HFF-Myc (cell line): ENCODE measurements at regions not wholly inside any gene's neighbourhood (a gene's known extent, or its start where the extent isn't known, plus 50 kb on each side); places are given as distances from the start of the nearest gene placed in this dataset.

Experiments used
- DNase-seq: peaks from one replicate; pipeline ENCODE4 v3.0.0-alpha.2; 2011; ENCODE audit warnings: low read depth; ENCODE audit errors: extremely low read depth
- H3K4me3 ChIP-seq: replicated peaks from 2 replicates; pipeline ENCODE4 v1.5.1; 2011; ENCODE audit warnings: low read depth, mild to moderate bottlenecking, control low read depth, low read length
- CTCF ChIP-seq: IDR thresholded peaks from 2 replicates; pipeline ENCODE4 v1.5.1; 2012; ENCODE audit warnings: mild to moderate bottlenecking, low read depth, low read length, control low read depth; ENCODE audit errors: missing control alignments

DNA sequence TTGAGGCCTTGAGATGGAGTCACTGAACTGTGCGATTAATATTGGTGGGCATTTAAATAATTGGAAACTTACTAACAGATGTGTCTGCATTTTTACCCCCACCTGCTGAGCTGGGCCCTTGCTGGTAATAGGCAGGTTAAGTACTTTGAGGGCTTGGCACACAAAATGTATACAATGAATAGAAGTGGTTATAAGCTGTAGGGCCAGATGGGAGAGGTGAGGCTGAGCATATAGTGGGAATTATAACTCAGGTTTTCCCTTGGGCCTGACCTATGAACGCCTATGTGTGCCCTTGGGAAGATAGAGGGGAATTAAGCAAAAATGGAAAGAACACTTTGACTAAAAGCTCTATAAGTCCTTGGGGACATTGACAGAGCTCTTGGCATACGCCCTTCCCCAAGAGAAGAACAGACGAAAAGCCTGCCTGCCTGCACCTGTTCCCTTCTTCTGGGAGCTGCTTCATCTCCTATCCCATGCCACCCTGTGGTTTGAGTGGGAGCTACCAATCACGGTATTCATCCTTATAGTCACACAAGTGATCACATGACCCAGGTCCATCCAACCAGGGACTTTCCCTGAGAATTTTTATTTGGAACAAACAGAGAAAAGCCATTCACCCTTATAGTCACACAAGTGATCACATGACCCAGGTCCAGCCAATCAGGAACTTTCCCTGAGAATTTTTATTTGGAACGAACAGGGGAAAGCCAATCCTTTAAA lies 260.7 kb upstream of the CSF3R start:
- no peak for TF ChIP-seq CTCF
- no peak for DNase-seq
- H3K4me3 ChIP-seq: no peak overlapping the region

GRCh38 chr1:36741066-36741465 lies 258.4 kb upstream of the CSF3R start:
- DNase-seq: no peak
- H3K4me3 ChIP-seq: no peak overlapping the region
- TF ChIP-seq CTCF: no peak

GRCh38 chr1:36740446-36740845 lies 257.7 kb upstream of the CSF3R start:
- no peak for DNase-seq
- TF ChIP-seq CTCF: no peak
- no peak overlapping the region for H3K4me3 ChIP-seq

DNA sequence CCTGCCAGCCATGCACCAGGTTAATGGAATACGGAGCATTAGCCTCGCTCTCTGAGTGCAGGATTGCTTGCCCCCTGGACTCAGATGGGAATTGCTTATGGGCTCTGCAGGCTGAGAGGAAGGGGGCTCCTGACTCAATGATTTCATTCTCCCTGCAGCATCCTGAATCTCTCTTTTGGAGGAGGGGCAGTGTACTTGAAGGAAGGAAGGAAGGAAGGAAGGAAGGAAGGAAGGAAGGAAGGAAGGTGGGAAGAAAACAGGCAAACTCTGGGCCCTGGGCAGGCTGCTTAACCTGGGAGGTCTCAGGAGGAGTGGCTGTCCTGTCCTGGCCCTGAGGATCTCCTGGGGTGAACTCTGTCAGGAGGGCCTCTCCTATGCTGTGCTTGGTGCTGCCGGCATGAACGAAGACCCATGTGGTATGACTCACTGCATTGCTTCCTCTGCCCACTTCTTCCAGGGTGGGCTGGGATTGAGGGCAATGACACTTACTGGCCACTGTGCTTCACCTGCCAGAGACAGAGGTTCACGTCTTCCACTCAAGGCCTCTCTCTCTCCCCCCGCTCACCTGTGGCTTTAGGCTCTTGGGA lies 257.1 kb upstream of the CSF3R start:
- DNase-seq: no peak
- TF ChIP-seq CTCF: no peak

GRCh38 chr1:36738245-36738644 lies 255.5 kb upstream of the CSF3R start:
- H3K4me3 ChIP-seq: no peak overlapping the region
- no peak for TF ChIP-seq CTCF
- no peak for DNase-seq

More for the DNA sequence above, 257.1 kb upstream of the CSF3R start:
- no peak overlapping the region for H3K4me3 ChIP-seq

- no peak overlapping the region for H3K4me3 ChIP-seq
- no peak for DNase-seq
- no peak for TF ChIP-seq CTCF
Observed at GRCh38 chr1:36737767-36738166, 255.1 kb upstream of the CSF3R start.
